IPS DF 6.9 (cell line): ENCODE measurements at regions not wholly inside any gene's neighbourhood (a gene's known extent, or its start where the extent isn't known, plus 50 kb on each side); places are given as distances from the start of the nearest gene placed in this dataset.

Experiments used
- DNase-seq: peaks from one replicate; pipeline ENCODE4 v3.0.0-alpha.2; 2013; ENCODE audit warnings: low read depth, low spot score
- H3K27ac ChIP-seq: one replicate; pipeline ENCODE4 v1.5.1; 2013; ENCODE audit warnings: low read length, control low read depth
- H3K27me3 ChIP-seq: 2 replicates; pipeline ENCODE4 v1.6.1; 2013; ENCODE audit warnings: mild to moderate bottlenecking, low read length; ENCODE audit not compliant: control insufficient read depth, insufficient read depth
- H3K36me3 ChIP-seq: 2 replicates; pipeline ENCODE4 v1.6.1; 2013; ENCODE audit warnings: low read length; ENCODE audit not compliant: control insufficient read depth, insufficient read depth
- H3K4me1 ChIP-seq: 2 replicates; pipeline ENCODE4 v1.6.1; 2013; ENCODE audit warnings: low read length; ENCODE audit not compliant: control insufficient read depth, insufficient read depth
- H3K4me3 ChIP-seq: 2 replicates; pipeline ENCODE4 v1.5.1; 2013; ENCODE audit warnings: mild to moderate bottlenecking, low read length
- H3K9me3 ChIP-seq: 2 replicates; pipeline ENCODE4 v1.6.1; 2013; ENCODE audit warnings: low read length, inconsistent platforms; ENCODE audit not compliant: control insufficient read depth, insufficient read depth
- WGBS: extraction: QIAGEN DNeasy Blood & Tissue Kit; methylation state at CpG from one replicate; pipeline ENCODE4 v1.1.7; 2013; ENCODE audit warnings: mixed read lengths, missing lambda C conversion rate; ENCODE audit not compliant: insufficient read length, insufficient coverage; 5-methylcytosine and 5-hydroxymethylcytosine counted together

- DNase-seq: no peak
- Histone ChIP-seq H3K27me3 (no peaks in the 10 kb centered on the region), H3K9me3 (no peaks in the 10 kb centered on the region), H3K4me1 (no peaks in the 10 kb centered on the region), H3K4me3 (no peak overlapping the region), H3K27ac (no peak overlapping the region), H3K36me3 (no peaks in the 10 kb centered on the region)
- WGBS: no CpG with 5 or more reads among the region's 11 CpGs
Measured at GRCh38 chr3:178244733-178245709, 291.2 kb upstream of the KCNMB2 start.

- Histone ChIP-seq H3K9me3 (no peaks in the 10 kb centered on the region), H3K4me3 (no peak overlapping the region), H3K27me3 (no peaks in the 10 kb centered on the region), H3K4me1 (no peaks in the 10 kb centered on the region), H3K27ac (no peak overlapping the region), H3K36me3 (no peaks in the 10 kb centered on the region)
- WGBS: no CpG with 5 or more reads among the region's 3 CpGs
- DNase-seq: no peak
Measured at GRCh38 chr3:178246004-178246403, 290.2 kb upstream of the KCNMB2 start.

- WGBS: no CpG with 5 or more reads among the region's 2 CpGs
- Histone ChIP-seq H3K9me3 (no peaks in the 10 kb centered on the region), H3K27me3 (no peaks in the 10 kb centered on the region), H3K27ac (no peak overlapping the region), H3K4me3 (no peak overlapping the region), H3K4me1 (no peaks in the 10 kb centered on the region), H3K36me3 (no peaks in the 10 kb centered on the region)
- no peak for DNase-seq
Measured at GRCh38 chr3:178255315-178255714, 280.9 kb upstream of the KCNMB2 start.

GRCh38 chr3:178257491-178257890 is 278.7 kb upstream of the KCNMB2 start:
- Histone ChIP-seq H3K36me3 (no peaks in the 10 kb centered on the region), H3K27me3 (no peaks in the 10 kb centered on the region), H3K4me1 (no peaks in the 10 kb centered on the region), H3K9me3 (no peaks in the 10 kb centered on the region), H3K27ac (no peak overlapping the region), H3K4me3 (no peak overlapping the region)
- WGBS: no CpG with 5 or more reads among the region's 4 CpGs
- DNase-seq: no peak

- Histone ChIP-seq H3K4me1 (no peaks in the 10 kb centered on the region), H3K27me3 (no peaks in the 10 kb centered on the region), H3K4me3 (no peak overlapping the region), H3K27ac (no peak overlapping the region), H3K9me3 (no peaks in the 10 kb centered on the region), H3K36me3 (no peaks in the 10 kb centered on the region)
- no CpG with 5 or more reads among the region's 1 CpG for WGBS
- DNase-seq: no peak
Measured at GRCh38 chr3:178258121-178258520, 278.1 kb upstream of the KCNMB2 start.

GRCh38 chr3:178259703-178260102 is 276.5 kb upstream of the KCNMB2 start:
- no peak for DNase-seq
- Histone ChIP-seq H3K27ac (no peak overlapping the region), H3K9me3 (no peaks in the 10 kb centered on the region), H3K4me3 (no peak overlapping the region), H3K27me3 (no peaks in the 10 kb centered on the region), H3K36me3 (no peaks in the 10 kb centered on the region), H3K4me1 (no peaks in the 10 kb centered on the region)

GRCh38 chr3:178260887-178261565 is 275.2 kb upstream of the KCNMB2 start:
- no peak overlapping the region for H3K4me3 ChIP-seq
- WGBS: no CpG with 5 or more reads among the region's 4 CpGs
- H3K27ac ChIP-seq: no peak overlapping the region
- no peaks in the 10 kb centered on the region for H3K36me3 ChIP-seq
- no peak for DNase-seq
- no peaks in the 10 kb centered on the region for H3K27me3 ChIP-seq
- no peaks in the 10 kb centered on the region for H3K9me3 ChIP-seq
- H3K4me1 ChIP-seq: no peaks in the 10 kb centered on the region

GRCh38 chr3:178263236-178263916 is 272.9 kb upstream of the KCNMB2 start:
- Histone ChIP-seq H3K4me1 (no peaks in the 10 kb centered on the region), H3K9me3 (no peaks in the 10 kb centered on the region), H3K27ac (no peak overlapping the region), H3K36me3 (no peaks in the 10 kb centered on the region), H3K4me3 (no peak overlapping the region), H3K27me3 (no peaks in the 10 kb centered on the region)
- no peak for DNase-seq
- WGBS: no CpG with 5 or more reads among the region's 2 CpGs

- no peak for DNase-seq
- no CpG with 5 or more reads among the region's 1 CpG for WGBS
- Histone ChIP-seq H3K9me3 (no peaks in the 10 kb centered on the region), H3K4me3 (no peak overlapping the region), H3K27me3 (no peaks in the 10 kb centered on the region), H3K27ac (no peak overlapping the region), H3K4me1 (no peaks in the 10 kb centered on the region), H3K36me3 (no peaks in the 10 kb centered on the region)
Measured at GRCh38 chr3:178267158-178267844, 268.9 kb upstream of the KCNMB2 start.

GRCh38 chr3:178270838-178271237 is 265.4 kb upstream of the KCNMB2 start:
- no peaks in the 10 kb centered on the region for H3K9me3 ChIP-seq
- no peak for DNase-seq
- WGBS: no CpG with 5 or more reads among the region's 4 CpGs
- H3K36me3 ChIP-seq: no peaks in the 10 kb centered on the region
- H3K27ac ChIP-seq: no peak overlapping the region
- no peaks in the 10 kb centered on the region for H3K4me1 ChIP-seq
- H3K4me3 ChIP-seq: no peak overlapping the region
- no peaks in the 10 kb centered on the region for H3K27me3 ChIP-seq
